Epithelial cell of esophagus (primary cell): ENCODE measurements at regions not wholly inside any gene's neighbourhood (a gene's known extent, or its start where the extent isn't known, plus 50 kb on each side); places are given as distances from the start of the nearest gene placed in this dataset.

ENCODE experiments used
- DNase-seq: peaks from one replicate; pipeline ENCODE4 v3.0.0; 2010; ENCODE audit warnings: low read depth
- H3K4me3 ChIP-seq: 2 replicates; pipeline ENCODE4 v1.5.1; 2011; ENCODE audit warnings: mild to moderate bottlenecking, low read length, control low read depth
- CTCF ChIP-seq: IDR thresholded peaks from 2 replicates; pipeline ENCODE4 v1.5.1; 2011; ENCODE audit warnings: low read depth, mild to moderate bottlenecking, low read length, control low read depth, inconsistent platforms; ENCODE audit not compliant: insufficient read depth; ENCODE audit errors: missing control alignments

GRCh38 chr10:78461333-78461732, 427.7 kb downstream of the RPS24 start:
- no peak overlapping the region for H3K4me3 ChIP-seq
- no peak for DNase-seq
- TF ChIP-seq CTCF, result no peak

GRCh38 chr10:78462176-78462575, 428.5 kb downstream of the RPS24 start:
- DNase-seq, result no peak
- H3K4me3 ChIP-seq, result no peak overlapping the region
- TF ChIP-seq CTCF, result no peak

GRCh38 chr10:78462726-78463228, 429.1 kb downstream of the RPS24 start:
- no peak for TF ChIP-seq CTCF
- no peak for DNase-seq

GRCh38 chr10:78464118-78464855, 430.6 kb downstream of the RPS24 start:
- TF ChIP-seq CTCF, result no peak
- DNase-seq, result no peak
- H3K4me3 ChIP-seq, result no peak overlapping the region

More at GRCh38 chr10:78462726-78463228, 429.1 kb downstream of the RPS24 start:
- no peak overlapping the region for H3K4me3 ChIP-seq

- H3K4me3 ChIP-seq, result no peak overlapping the region
- no peak for DNase-seq
- no peak for TF ChIP-seq CTCF
Observed at GRCh38 chr10:78464856-78465267, 431.2 kb downstream of the RPS24 start.

- no peak overlapping the region for H3K4me3 ChIP-seq
- no peak for TF ChIP-seq CTCF
Observed at GRCh38 chr10:78465431-78465830, 431.8 kb downstream of the RPS24 start.

More at GRCh38 chr10:78465431-78465830, 431.8 kb downstream of the RPS24 start:
- DNase-seq, result no peak
